Femur (tissue), 1 donor: ENCODE measurements at regions not wholly inside any gene's neighbourhood (a gene's known extent, or its start where the extent isn't known, plus 50 kb on each side); places are given as distances from the start of the nearest gene placed in this dataset.
A peak's percentile ranks its signal among the peaks of the same experiment; 100 is the strongest.

Source experiments
- DNase-seq: peaks from one replicate; pipeline ENCODE4 v3.0.0-alpha.2; 2017

GRCh38 chr15:53397041-53397616 lies 362.3 kb downstream of the WDR72 start:
- no peak for DNase-seq

DNA sequence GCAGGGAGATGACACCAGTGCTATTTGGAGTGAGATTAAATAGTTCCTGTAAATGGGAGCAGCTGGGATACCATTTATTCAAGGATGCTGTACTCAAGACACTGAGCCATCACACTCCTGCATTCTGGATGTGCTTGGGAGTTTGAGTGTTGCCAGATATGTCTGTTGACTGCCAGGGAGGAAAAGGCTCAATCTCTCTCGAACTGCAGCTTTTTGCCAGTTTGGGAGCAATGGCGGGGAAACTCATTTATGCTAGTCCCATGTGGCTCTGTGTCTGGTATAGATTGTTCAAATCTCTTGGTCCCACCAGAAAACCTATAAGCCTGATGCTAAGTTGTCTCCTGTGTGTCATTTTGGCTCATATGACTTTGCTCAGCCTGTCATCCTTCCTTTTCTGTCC lies 363.6 kb downstream of the WDR72 start:
- DNase-seq: no peak

DNA sequence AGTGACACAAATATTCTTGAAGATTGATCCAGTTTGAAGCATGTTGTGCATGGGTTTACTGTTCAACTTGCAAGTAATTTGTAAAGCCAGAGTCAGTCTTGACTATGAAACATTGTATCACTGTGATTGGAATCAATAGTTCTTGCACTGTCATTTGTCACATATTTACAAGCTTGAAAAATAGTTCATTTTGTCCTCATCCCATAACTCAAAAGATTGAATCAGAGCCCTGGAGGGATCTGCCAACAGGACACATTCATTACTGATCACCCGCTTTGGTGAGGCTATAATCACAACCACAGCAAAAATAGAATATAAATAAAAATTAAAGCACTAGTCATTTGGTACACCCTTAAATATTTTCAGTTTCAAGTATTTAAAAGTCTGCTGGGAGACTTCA lies 368.9 kb downstream of the WDR72 start:
- no peak for DNase-seq

DNA sequence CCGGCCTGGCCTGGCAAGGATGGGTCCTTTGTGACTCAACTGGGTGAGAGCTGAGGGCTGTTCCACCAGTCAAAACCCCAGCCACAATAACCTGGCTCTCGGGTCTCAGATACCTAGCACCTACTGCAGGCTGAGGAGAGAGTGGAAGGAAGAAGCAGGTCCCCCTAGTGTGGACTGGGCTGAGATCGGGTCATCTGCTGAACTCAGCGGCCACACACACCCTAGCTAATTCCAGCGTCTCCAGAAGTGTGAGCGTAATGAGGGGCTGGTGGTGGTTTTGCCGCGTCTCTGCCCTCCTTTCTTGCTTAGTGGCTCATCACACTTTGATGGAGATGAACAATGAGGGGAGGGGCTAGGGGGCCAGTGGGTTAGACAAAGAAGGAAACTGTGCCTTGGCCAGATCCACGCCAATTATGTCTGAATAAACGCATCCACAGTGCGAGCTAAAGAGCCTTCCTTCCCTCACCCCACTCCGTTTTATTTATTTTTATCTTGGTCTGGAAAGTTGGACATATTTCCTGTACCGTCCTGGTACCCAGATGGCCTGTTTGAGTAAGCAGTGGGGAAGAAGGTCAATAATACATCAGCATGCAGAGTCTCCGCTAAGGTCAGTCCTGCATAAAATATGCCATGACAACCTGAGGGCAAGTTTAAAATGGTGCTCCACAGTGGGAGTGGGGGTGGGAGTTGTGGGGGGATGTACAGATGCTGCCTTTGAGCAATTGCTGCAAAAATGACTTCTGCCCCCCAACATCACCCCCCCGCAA lies 370.0 kb downstream of the WDR72 start:
- no peak for DNase-seq

DNA sequence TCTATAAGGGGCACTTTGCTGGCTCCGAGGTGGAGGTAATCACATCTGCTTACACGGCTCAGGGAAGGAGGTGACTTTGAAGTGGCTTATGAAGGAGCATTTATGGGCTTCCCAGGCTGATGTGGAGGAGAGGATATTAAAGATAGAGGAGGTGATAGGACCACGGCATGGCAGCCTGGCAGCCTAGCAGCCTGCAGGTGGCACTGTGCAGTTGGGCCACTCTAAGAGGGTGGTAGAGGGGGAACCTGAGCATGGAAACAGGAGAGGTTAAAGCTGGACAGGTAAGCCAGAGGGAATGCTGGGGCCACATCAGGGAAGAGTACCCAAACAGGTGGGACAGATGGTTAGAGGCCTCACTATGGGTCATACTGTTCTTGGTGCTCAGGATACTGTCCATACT lies 375.0 kb downstream of the WDR72 start:
- DNase-seq: no peak

DNA sequence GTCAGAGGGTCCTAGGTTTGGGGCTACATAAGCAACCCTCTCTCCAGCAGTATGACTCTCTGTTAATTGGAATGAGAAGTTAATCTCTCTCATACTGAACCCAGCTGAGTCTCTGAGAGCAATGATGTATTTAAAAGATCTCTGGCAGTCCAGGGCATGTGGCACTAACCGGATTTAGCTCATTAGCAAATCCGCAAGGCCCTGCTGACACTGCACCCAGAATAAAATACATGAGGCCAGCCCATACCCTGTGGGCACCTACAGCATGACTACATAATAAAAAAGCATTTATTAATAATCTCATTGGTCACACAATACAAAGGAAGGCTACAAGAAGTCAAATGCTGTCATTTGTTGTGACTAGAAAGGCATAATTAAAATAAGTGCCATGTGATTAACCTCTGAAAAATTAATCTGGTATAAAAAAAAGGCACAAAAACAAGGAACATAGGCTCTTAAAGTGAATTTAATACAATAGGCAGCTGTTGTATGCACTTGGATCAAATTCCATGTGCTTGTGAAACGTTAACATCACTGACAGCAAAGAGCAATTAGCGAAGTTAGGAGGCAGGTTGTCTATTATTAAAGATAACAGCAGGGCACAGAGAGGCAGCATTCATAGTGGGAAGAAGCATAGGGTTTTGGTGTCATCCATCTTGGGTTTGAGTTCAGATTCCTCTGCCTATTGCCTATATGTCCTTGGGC lies 381.2 kb downstream of the WDR72 start:
- DNase-seq: no peak

- no peak for DNase-seq
Observed at GRCh38 chr15:53367740-53368139, 391.7 kb downstream of the WDR72 start.

GRCh38 chr15:53360881-53361280 lies 398.6 kb downstream of the WDR72 start:
- DNase-seq: peak; percentile 19

- DNase-seq: no peak
Observed at GRCh38 chr15:53359038-53359437, 400.4 kb downstream of the WDR72 start.

DNA sequence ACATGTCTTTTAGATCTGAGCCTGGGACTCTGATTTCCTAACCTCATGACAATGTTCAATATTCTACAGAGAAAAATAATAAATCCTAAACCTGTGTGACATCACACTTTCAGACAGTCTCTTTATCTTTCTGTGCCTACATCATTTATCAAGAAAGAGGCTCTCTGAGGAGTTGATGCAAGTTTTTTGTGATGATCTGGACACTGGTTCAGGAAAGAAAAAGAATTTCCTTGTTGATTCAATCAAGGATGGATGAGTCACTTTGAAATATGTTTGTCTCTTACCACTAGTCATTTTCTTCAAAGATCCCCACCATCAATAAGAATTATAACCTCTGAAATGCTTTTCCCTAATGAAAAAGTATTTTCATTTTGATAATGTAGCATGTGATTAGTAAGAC lies 404.6 kb downstream of the WDR72 start:
- no peak for DNase-seq

DNA sequence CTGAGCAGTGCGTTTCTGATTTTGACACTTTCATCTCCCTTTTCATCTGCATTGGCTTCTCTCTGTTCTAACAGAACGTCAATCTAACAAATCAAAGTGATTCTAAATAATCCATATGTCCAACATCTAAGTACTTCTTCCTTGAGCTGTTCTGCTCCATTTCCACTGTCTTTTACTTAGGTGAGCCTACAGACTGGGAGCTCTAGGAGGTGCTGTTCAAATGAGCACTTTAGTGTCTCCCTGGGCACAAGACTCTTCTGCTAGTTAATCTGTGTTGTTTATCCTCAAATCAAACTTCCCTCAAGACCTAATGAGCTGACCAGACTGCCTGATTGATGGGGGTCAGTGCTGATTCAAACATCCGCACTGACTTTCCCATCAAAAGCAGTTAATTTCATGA lies 408.1 kb downstream of the WDR72 start:
- no peak for DNase-seq

GRCh38 chr15:53346583-53346982 lies 412.9 kb downstream of the WDR72 start:
- no peak for DNase-seq

- no peak for DNase-seq
Observed at GRCh38 chr15:53331328-53332190, 427.9 kb downstream of the WDR72 start.

- no peak for DNase-seq
Observed at GRCh38 chr15:53328341-53328740, 431.1 kb downstream of the WDR72 start.

- no peak for DNase-seq
Observed at GRCh38 chr15:53324061-53324460, 435.4 kb downstream of the WDR72 start.

GRCh38 chr15:53323191-53323590 lies 436.3 kb downstream of the WDR72 start:
- DNase-seq: no peak

GRCh38 chr15:53320816-53321215 lies 438.6 kb downstream of the WDR72 start:
- no peak for DNase-seq

DNA sequence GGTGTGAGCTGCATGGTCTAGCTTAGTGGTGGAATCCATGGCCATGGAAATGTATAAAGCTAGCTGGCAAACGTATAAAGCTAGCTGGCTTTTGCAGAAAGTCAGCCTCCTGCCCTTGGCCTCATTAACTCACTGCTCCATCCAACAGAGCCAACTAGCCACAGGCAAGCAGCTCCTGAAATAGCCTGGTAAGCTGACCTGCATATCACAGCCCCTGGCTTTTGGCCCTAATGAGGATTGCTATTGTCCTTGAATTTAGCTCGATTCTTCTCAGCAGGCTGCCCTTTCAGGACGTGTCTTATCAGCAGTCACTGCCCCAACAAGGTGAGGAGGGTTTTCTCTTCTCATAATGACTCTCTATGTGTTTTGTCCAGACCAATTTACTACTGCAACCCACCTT lies 446.8 kb downstream of the WDR72 start:
- no peak for DNase-seq

GRCh38 chr15:53310709-53311108 lies 448.8 kb downstream of the WDR72 start:
- no peak for DNase-seq

GRCh38 chr15:53307952-53308624 lies 451.4 kb downstream of the WDR72 start:
- no peak for DNase-seq

DNA sequence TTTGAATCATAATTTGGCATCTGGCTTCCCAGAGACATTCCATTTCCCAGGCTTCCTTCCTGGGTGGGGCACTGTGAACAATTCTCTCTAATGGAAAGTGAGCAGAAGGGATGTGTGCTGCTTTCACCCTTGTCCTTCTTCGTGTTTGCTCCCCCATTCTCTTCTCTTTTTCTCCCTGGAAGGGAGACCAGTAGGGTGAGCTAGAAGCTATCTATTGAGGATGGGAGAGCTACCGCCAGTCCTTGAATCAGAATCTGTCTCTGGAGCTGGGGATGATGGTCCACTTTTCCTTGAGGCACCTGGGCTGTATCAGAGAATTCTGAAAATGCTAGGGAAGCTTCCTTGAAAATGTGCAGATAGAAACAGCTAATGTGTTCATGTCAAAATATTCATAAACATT lies 453.9 kb downstream of the WDR72 start:
- DNase-seq: no peak

- DNase-seq: no peak
Observed at GRCh38 chr15:53305101-53305500, 454.4 kb downstream of the WDR72 start.

- DNase-seq: no peak
Observed at GRCh38 chr15:53297828-53298227, 461.6 kb downstream of the WDR72 start.
